H1 (cell line): ENCODE measurements at regions not wholly inside any gene's neighbourhood (a gene's known extent, or its start where the extent isn't known, plus 50 kb on each side); places are given as distances from the start of the nearest gene placed in this dataset.

Experiments
- CTCF ChIA-PET: fragments of 300-600 bp; sonication (Branson Sonifier 250); formaldehyde crosslinking; loops from one replicate; lab custom pipeline; 2021; ENCODE audit not compliant: partially characterized antibody; lab: Charles Lee
- POLR2A ChIA-PET: fragments of 300-600 bp; sonication (Branson Sonifier 250); formaldehyde crosslinking; loops from one replicate; lab custom pipeline; 2021; ENCODE audit warnings: inconsistent platforms; ENCODE audit not compliant: partially characterized antibody; lab: Charles Lee
- DNase-seq, 2 experiments: peaks; one replicate each; pipeline versions ENCODE4 v3.0.0 to v3.0.0-alpha.2; 2010 to 2022; ENCODE audit warnings: low spot score in 2 of 2, low read depth in 1 of 2, mixed read lengths in 1 of 2
- FAIRE-seq: peaks from 2 replicates; lab custom pipeline; 2011; peaks lifted over from hg19 to GRCh38; lab: Jason Lieb, UNC
- H2AFZ ChIP-seq: 2 replicates; pipeline ENCODE4 v1.8.1; 2012; ENCODE audit warnings: low read length, inconsistent platforms
- H2AK5ac ChIP-seq: 2 replicates; pipeline ENCODE4 v1.6.1; 2013; ENCODE audit warnings: low read depth, low read length
- H2BK120ac ChIP-seq: replicated peaks from 2 replicates; pipeline ENCODE3; 2013; ENCODE audit warnings: low read depth, low read length, inconsistent platforms
- H2BK12ac ChIP-seq: 2 replicates; pipeline ENCODE4 v1.6.1; 2013; ENCODE audit warnings: low read depth, low read length
- H2BK15ac ChIP-seq: 2 replicates; pipeline ENCODE4 v1.6.1; 2013; ENCODE audit warnings: low read length
- H2BK20ac ChIP-seq: 2 replicates; pipeline ENCODE4 v1.6.1; 2013; ENCODE audit warnings: low read length
- H2BK5ac ChIP-seq: 2 replicates; pipeline ENCODE4 v1.6.1; 2013; ENCODE audit warnings: low read depth, low read length
- H3K14ac ChIP-seq: 2 replicates; pipeline ENCODE4 v1.6.1; 2013; ENCODE audit warnings: inconsistent platforms; ENCODE audit not compliant: insufficient read length
- H3K18ac ChIP-seq: 2 replicates; pipeline ENCODE4 v1.6.1; 2013; ENCODE audit warnings: low read length; ENCODE audit errors: extremely low read depth
- H3K23ac ChIP-seq: 2 replicates; pipeline ENCODE4 v1.6.1; 2013; ENCODE audit warnings: inconsistent platforms; ENCODE audit not compliant: insufficient read length
- H3K23me2 ChIP-seq: 2 replicates; pipeline ENCODE4 v1.6.1; 2013; ENCODE audit warnings: low read depth, low read length
- H3K27ac ChIP-seq: 2 replicates; pipeline ENCODE4 v1.6.1; 2011; ENCODE audit warnings: low read depth, low read length, inconsistent platforms
- H3K27me3 ChIP-seq, 4 experiments: replicated peaks in 1 of 4; 1 replicate in 1 of 4; 2 replicates in 3 of 4; pipeline versions ENCODE4 v1.6.1 to v1.8.1; 2011 to 2013; ENCODE audit warnings: low read length in 3 of 4, mild to moderate bottlenecking in 3 of 4, inconsistent platforms in 2 of 4, mixed read lengths in 2 of 4, moderate library complexity in 1 of 4; ENCODE audit not compliant: control insufficient read depth in 3 of 4, insufficient read depth in 3 of 4; ENCODE audit errors: extremely low read depth in 1 of 4
- H3K36me3 ChIP-seq, 4 experiments: 2 replicates each; pipeline versions ENCODE4 v1.6.1 to v1.8.1; 2011 to 2013; ENCODE audit warnings: mild to moderate bottlenecking in 4 of 4, low read length in 3 of 4, moderate library complexity in 2 of 4, control low read depth in 1 of 4, inconsistent platforms in 1 of 4; ENCODE audit not compliant: insufficient read depth in 4 of 4, control insufficient read depth in 2 of 4
- H3K4ac ChIP-seq: replicated peaks from 2 replicates; pipeline ENCODE3; 2013; ENCODE audit warnings: low read length, low read depth, mixed read lengths, inconsistent platforms; ENCODE audit not compliant: insufficient read length
- H3K4me1 ChIP-seq, 4 experiments: replicated peaks in 1 of 4; 1 replicate in 1 of 4; 2 replicates in 3 of 4; pipeline versions ENCODE4 v1.6.1 to v1.8.1; 2011 to 2013; ENCODE audit warnings: low read length in 3 of 4, inconsistent platforms in 2 of 4, mixed read lengths in 1 of 4; ENCODE audit not compliant: insufficient read depth in 4 of 4, control insufficient read depth in 3 of 4
- H3K4me2 ChIP-seq, 2 experiments: 2 replicates each; pipeline versions ENCODE4 v1.6.1 to v1.8.1; 2011 to 2013; ENCODE audit warnings: low read depth in 2 of 2, low read length in 2 of 2, control low read depth in 1 of 2, inconsistent platforms in 1 of 2, mild to moderate bottlenecking in 1 of 2; ENCODE audit not compliant: insufficient read depth in 1 of 2
- H3K4me3 ChIP-seq, 4 experiments: fragments of 200-600, 300-600 bp in 1 of 4; sonication (generic), shearing (Covaris generic), sonication (Bioruptor Twin) in 1 of 4; 2 replicates each; pipeline versions ENCODE4 v1.5.1 to v1.8.1; 2011 to 2016; ENCODE audit warnings: low read length in 4 of 4, low read depth in 3 of 4, control low read depth in 2 of 4, inconsistent platforms in 2 of 4, mild to moderate bottlenecking in 2 of 4, mixed read lengths in 1 of 4, moderate library complexity in 1 of 4; ENCODE audit not compliant: insufficient read depth in 2 of 4; ENCODE audit errors: extremely low read depth in 1 of 4
- H3K56ac ChIP-seq: replicated peaks from 2 replicates; pipeline ENCODE3; 2013; ENCODE audit warnings: low read depth, mild to moderate bottlenecking, mixed read lengths, low read length, inconsistent platforms; ENCODE audit not compliant: insufficient read length
- H3K79me1 ChIP-seq: 2 replicates; pipeline ENCODE4 v1.6.1; 2013; ENCODE audit warnings: low read depth, low read length, control low read depth
- H3K79me2 ChIP-seq, 2 experiments: 2 replicates each; pipeline versions ENCODE4 v1.6.1 to v1.8.1; 2012 to 2013; ENCODE audit warnings: low read length in 2 of 2, mild to moderate bottlenecking in 2 of 2, inconsistent platforms in 1 of 2; ENCODE audit not compliant: insufficient read depth in 2 of 2, control insufficient read depth in 1 of 2
- H3K9ac ChIP-seq, 4 experiments: replicated peaks in 1 of 4; 1 replicate in 1 of 4; 2 replicates in 3 of 4; pipeline versions ENCODE4 v1.6.1 to v1.8.1; 2011 to 2013; ENCODE audit warnings: low read depth in 3 of 4, low read length in 3 of 4, control low read depth in 2 of 4, mild to moderate bottlenecking in 2 of 4, moderate library complexity in 2 of 4, inconsistent platforms in 1 of 4; ENCODE audit errors: extremely low read depth in 1 of 4
- H3K9me3 ChIP-seq, 2 experiments: 2 replicates each; pipeline versions ENCODE4 v1.6.1 to v1.8.1; 2012 to 2013; ENCODE audit warnings: mild to moderate bottlenecking in 2 of 2, moderate library complexity in 2 of 2, control low read depth in 1 of 2, inconsistent platforms in 1 of 2, low read depth in 1 of 2, low read length in 1 of 2, mixed read lengths in 1 of 2; ENCODE audit not compliant: insufficient read depth in 2 of 2
- H4K20me1 ChIP-seq, 2 experiments: replicated peaks in 1 of 2; 2 replicates each; pipeline versions ENCODE3 to v1.8.1; 2011 to 2013; ENCODE audit warnings: inconsistent platforms in 2 of 2, low read length in 2 of 2, mild to moderate bottlenecking in 1 of 2; ENCODE audit not compliant: insufficient read depth in 2 of 2, control insufficient read depth in 1 of 2
- H4K5ac ChIP-seq: 2 replicates; pipeline ENCODE4 v1.6.1; 2013; ENCODE audit warnings: low read length, low read depth, mixed read lengths, inconsistent platforms; ENCODE audit not compliant: insufficient read length
- H4K8ac ChIP-seq: 2 replicates; pipeline ENCODE4 v1.8.0; 2013; ENCODE audit warnings: mild to moderate bottlenecking, moderate library complexity, low read length, inconsistent platforms; ENCODE audit not compliant: insufficient read depth; ENCODE audit errors: extremely low read depth
- H4K91ac ChIP-seq: replicated peaks from 2 replicates; pipeline ENCODE3; 2013; ENCODE audit warnings: low read length, mixed read lengths, inconsistent platforms; ENCODE audit not compliant: insufficient read length
- BCL11A ChIP-seq, 2 experiments: IDR thresholded peaks; one replicate each; pipeline ENCODE4 v1.6.1; 2011; ENCODE audit warnings: low read depth in 2 of 2, low read length in 2 of 2, mild to moderate bottlenecking in 2 of 2
- CBX5 ChIP-seq: fragments of 300-800, 300-1000 bp; sonication (generic); IDR thresholded peaks from 2 replicates; pipeline ENCODE4 v1.7.1; 2016; ENCODE audit warnings: antibody characterized with exemption, low read length, low read depth
- CEBPB ChIP-seq: IDR thresholded peaks from 2 replicates; pipeline ENCODE4 v1.6.1; 2012; ENCODE audit warnings: low read depth, low read length
- JUN ChIP-seq: IDR thresholded peaks from 2 replicates; pipeline ENCODE4 v1.6.1; 2011; ENCODE audit warnings: low read depth, mild to moderate bottlenecking, improper control_type of control experiment, low read length
- KDM1A ChIP-seq: fragments of 200-600, 300-600 bp; sonication (generic); IDR thresholded peaks from 2 replicates; pipeline ENCODE4 v1.7.1; 2016; ENCODE audit warnings: mild to moderate bottlenecking, low read length, borderline replicate concordance
- NANOG ChIP-seq: IDR thresholded peaks from 2 replicates; pipeline ENCODE4 v1.6.1; 2011; ENCODE audit warnings: low read length, low read depth, mild to moderate bottlenecking, inconsistent platforms; ENCODE audit not compliant: insufficient read depth, poor library complexity, severe bottlenecking
- POLR2AphosphoS5 ChIP-seq: IDR thresholded peaks from 2 replicates; pipeline ENCODE4 v1.6.1; 2011; ENCODE audit warnings: low read depth, low read length
- SIX5 ChIP-seq: IDR thresholded peaks from 2 replicates; pipeline ENCODE4 v1.6.1; 2011; ENCODE audit warnings: mild to moderate bottlenecking, low read depth, low read length
- TCF12 ChIP-seq: IDR thresholded peaks from 2 replicates; pipeline ENCODE4 v1.6.1; 2011; ENCODE audit warnings: low read depth, mild to moderate bottlenecking, low read length
- WGBS, 2 experiments: shearing (Covaris generic) in 1 of 2; methylation state at CpG; one replicate each; pipeline versions ENCODE4 v1.1.6 to v1.1.7; 2013 to 2015; ENCODE audit warnings: low lambda C conversion rate in 2 of 2, mixed read lengths in 2 of 2, inconsistent platforms in 1 of 2, low coverage in 1 of 2, missing lambda C conversion rate in 1 of 2; ENCODE audit not compliant: insufficient replicate concordance in 2 of 2, insufficient coverage in 1 of 2, insufficient read length in 1 of 2; ENCODE audit errors: extremely low coverage in 1 of 2, missing lambda C conversion rate in 1 of 2; 5-methylcytosine and 5-hydroxymethylcytosine counted together

- CTCF ChIA-PET: interaction anchor here (0.7 to 1.6 kb wide), 2 partner anchors 207 to 414 kb away, joined by 3 to 4 read pairs; no protein-coding TSS in a partner anchor
- Histone ChIP-seq H2BK20ac (no peak overlapping the region), H4K20me1 (no peaks in the 10 kb centered on the region), H4K91ac (no peak overlapping the region), H3K36me3 (no peaks in the 10 kb centered on the region), H3K27ac (no peak overlapping the region), H3K4me1 (peaks cover 0 to 1% (median 0%) of the 10 kb centered on the region in 4 experiments; a peak in 1 of 7 replicates), H3K56ac (no peak overlapping the region), H2BK120ac (no peak overlapping the region), H4K8ac (no peak overlapping the region), H3K18ac (no peak overlapping the region), H2BK5ac (no peak overlapping the region), H2AK5ac (no peak overlapping the region), H3K23ac (no peak overlapping the region), H3K23me2 (no peaks in the 10 kb centered on the region), H3K4me2 (no peak overlapping the region), H3K9me3 (peaks cover 0 to 3% of the 10 kb centered on the region in 2 experiments; a peak in 1 of 4 replicates), H2BK15ac (no peak overlapping the region), H3K79me1 (no peaks in the 10 kb centered on the region), H3K4ac (no peak overlapping the region), H4K5ac (no peak overlapping the region), H3K14ac (no peak overlapping the region), H2AFZ (no peak overlapping the region), H3K9ac (no peak overlapping the region), H3K27me3 (no peaks in the 10 kb centered on the region), H2BK12ac (no peak overlapping the region), H3K79me2 (no peaks in the 10 kb centered on the region), H3K4me3 (no peak overlapping the region)
- FAIRE-seq: no peak
- WGBS, 2 experiments: 88% methylated on average over 3 of the region's 3 CpGs; no CpG with 5 or more reads in 1 of the 2 experiments
- DNase-seq: no peak
- POLR2A ChIA-PET: no interaction called here
- no peak for TF ChIP-seq NANOG
- no peak for TF ChIP-seq BCL11A (IDR thresholded peaks at IDR 0.05; ENCODE audit: low read depth in 2 of 2, low read length in 2 of 2)
- TF ChIP-seq TCF12: no peak
- TF ChIP-seq KDM1A: no peak
- no peak for TF ChIP-seq CEBPB
- TF ChIP-seq POLR2AphosphoS5: no peak
- no peak for TF ChIP-seq JUN
- no peak for TF ChIP-seq CBX5
- TF ChIP-seq SIX5: no peak
Measured at GRCh38 chr7:156012412-156012811, 200.1 kb upstream of the SHH start.
